AG04450 (cell line): ENCODE measurements at regions not wholly inside any gene's neighbourhood (a gene's known extent, or its start where the extent isn't known, plus 50 kb on each side); places are given as distances from the start of the nearest gene placed in this dataset.

ENCODE experiments used
- CTCF ChIA-PET: fragments of 300-600, 350-600 bp; formaldehyde crosslinking; extraction: SDS; loops from one replicate; lab custom pipeline; 2022; ENCODE audit warnings: antibody characterized with exemption, inconsistent platforms; lab: Charles Lee
- POLR2A ChIA-PET: fragments of 350-600 bp; formaldehyde crosslinking; extraction: SDS; loops from one replicate; lab custom pipeline; 2021; ENCODE audit warnings: antibody characterized with exemption, inconsistent platforms; lab: Yijun Ruan, JAX
- DNase-seq: peaks from one replicate; pipeline ENCODE4 v3.0.0-alpha.2; 2011; ENCODE audit warnings: low read depth, low spot score
- H3K27ac ChIP-seq: one replicate; pipeline ENCODE4 v1.5.1; 2012; ENCODE audit warnings: low read depth, low read length, control low read depth
- H3K27me3 ChIP-seq: one replicate; pipeline ENCODE4 v1.6.0; 2012; ENCODE audit warnings: low read length; ENCODE audit not compliant: control insufficient read depth, insufficient read depth
- H3K4me3 ChIP-seq: 2 replicates; pipeline ENCODE4 v1.5.1; 2011; ENCODE audit warnings: mild to moderate bottlenecking, low read depth, low read length, control low read depth
- H3K9me3 ChIP-seq: 2 replicates; pipeline ENCODE4 v1.5.1; 2012; ENCODE audit warnings: low read length; ENCODE audit not compliant: control insufficient read depth, insufficient read depth
- TF ChIP-seq, protein P1 (sequence below): IDR thresholded peaks from 2 replicates; pipeline ENCODE4 v1.5.1; 2011; ENCODE audit warnings: low read depth, low read length, control low read depth, inconsistent platforms

DNA sequence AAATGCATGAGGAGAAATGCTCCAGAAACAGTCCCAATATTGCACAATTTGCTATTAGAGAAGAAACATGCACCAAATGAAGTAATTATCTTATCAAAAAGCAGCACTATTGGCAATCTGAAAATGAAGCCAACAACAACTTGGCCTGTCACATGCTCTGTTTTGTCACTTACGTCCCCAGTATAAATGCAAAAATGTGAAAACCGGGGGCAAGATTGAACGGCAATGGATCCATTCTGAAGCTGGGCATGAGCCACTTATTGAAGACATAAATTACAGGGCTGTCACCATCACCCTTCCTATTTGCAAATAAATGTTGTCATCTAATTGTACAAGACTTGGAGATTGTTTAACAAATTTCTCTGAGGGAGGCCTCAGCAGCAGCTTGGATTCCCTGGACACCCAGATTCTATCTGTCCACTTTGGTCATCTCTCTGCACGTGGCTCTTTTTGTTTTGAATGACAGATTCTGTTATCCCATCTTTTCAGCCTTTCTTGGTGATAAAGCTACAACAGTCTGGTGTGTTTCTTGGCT lies 180.2 kb upstream of the CDH5 start:
- H3K4me3 ChIP-seq = no peak overlapping the region
- H3K27me3 ChIP-seq = no peaks in the 10 kb centered on the region
- POLR2A ChIA-PET = interaction anchor here (0.6 kb wide), 1 partner anchor 353 kb away, joined by 4 read pairs; no protein-coding TSS in a partner anchor
- DNase-seq = no peak
- no peaks in the 10 kb centered on the region for H3K9me3 ChIP-seq
- no peak overlapping the region for H3K27ac ChIP-seq
- CTCF ChIA-PET = interaction anchor here (0.7 kb wide), 1 partner anchor 55 kb away, joined by 3 read pairs; no protein-coding TSS in a partner anchor
- TF ChIP-seq, protein P1, sequence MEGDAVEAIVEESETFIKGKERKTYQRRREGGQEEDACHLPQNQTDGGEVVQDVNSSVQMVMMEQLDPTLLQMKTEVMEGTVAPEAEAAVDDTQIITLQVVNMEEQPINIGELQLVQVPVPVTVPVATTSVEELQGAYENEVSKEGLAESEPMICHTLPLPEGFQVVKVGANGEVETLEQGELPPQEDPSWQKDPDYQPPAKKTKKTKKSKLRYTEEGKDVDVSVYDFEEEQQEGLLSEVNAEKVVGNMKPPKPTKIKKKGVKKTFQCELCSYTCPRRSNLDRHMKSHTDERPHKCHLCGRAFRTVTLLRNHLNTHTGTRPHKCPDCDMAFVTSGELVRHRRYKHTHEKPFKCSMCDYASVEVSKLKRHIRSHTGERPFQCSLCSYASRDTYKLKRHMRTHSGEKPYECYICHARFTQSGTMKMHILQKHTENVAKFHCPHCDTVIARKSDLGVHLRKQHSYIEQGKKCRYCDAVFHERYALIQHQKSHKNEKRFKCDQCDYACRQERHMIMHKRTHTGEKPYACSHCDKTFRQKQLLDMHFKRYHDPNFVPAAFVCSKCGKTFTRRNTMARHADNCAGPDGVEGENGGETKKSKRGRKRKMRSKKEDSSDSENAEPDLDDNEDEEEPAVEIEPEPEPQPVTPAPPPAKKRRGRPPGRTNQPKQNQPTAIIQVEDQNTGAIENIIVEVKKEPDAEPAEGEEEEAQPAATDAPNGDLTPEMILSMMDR = no peak

DNA sequence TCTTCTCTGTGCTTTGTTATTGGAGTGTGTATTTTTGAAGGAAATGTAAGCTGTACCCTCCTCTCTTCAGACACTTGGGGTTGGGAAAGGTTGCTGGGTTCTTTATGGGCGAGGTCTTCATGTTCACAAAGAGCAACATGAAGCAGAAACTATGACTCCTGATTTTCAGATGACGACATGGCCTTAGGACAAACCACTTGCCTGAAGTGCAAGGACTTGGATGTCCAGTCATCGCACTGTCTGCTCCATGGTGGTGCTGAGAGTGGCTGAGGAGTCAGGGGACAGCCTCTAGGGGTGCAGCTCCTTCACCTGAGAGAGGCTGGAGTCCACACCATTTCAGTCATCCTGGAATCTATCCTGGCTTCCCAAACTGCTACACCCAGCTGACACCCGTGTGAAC lies 183.9 kb upstream of the CDH5 start:
- Histone ChIP-seq H3K9me3 (peaks cover 5% of the 10 kb centered on the region; the same call in 1 of the 2 replicates), H3K27me3 (no peaks in the 10 kb centered on the region), H3K27ac (no peak overlapping the region), H3K4me3 (no peak overlapping the region)
- ChIA-PET POLR2A (interaction anchor here (0.6 kb wide), 1 partner anchor 182 kb away, joined by 4 read pairs; no protein-coding TSS in a partner anchor), CTCF (interaction anchor here (1.0 kb wide), 1 partner anchor 15 kb away, joined by 3 read pairs; no protein-coding TSS in a partner anchor)
- TF ChIP-seq, protein P1 = no peak
- DNase-seq = no peak

DNA sequence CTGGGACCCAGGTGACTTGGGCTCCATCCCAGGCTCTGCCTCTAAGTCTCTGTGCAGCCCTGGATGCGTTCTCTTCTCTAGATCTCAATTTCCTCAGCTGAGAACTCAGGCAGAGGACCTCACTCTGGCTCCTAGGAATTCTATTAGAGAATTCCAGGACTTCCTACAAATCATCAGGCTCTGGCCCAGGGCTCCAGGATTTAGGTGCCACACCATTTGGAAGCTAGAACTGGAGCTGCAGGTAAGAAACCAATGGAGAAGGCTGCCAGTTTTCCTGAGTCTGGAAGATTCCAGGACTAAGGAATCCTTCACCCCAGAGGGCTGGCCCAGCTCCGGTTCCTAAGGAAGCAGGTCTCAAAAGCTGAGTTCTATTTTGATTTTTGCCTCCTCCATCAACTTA lies 189.8 kb upstream of the CDH5 start:
- peaks cover 5% of the 10 kb centered on the region; the same call in 1 of the 2 replicates for H3K9me3 ChIP-seq
- DNase-seq = no peak
- POLR2A ChIA-PET = no interaction called here
- CTCF ChIA-PET = no interaction called here
- peaks cover 8% of the 10 kb centered on the region for H3K27me3 ChIP-seq
- H3K4me3 ChIP-seq = no peak overlapping the region
- TF ChIP-seq, protein P1 = no peak
- no peak overlapping the region for H3K27ac ChIP-seq

DNA sequence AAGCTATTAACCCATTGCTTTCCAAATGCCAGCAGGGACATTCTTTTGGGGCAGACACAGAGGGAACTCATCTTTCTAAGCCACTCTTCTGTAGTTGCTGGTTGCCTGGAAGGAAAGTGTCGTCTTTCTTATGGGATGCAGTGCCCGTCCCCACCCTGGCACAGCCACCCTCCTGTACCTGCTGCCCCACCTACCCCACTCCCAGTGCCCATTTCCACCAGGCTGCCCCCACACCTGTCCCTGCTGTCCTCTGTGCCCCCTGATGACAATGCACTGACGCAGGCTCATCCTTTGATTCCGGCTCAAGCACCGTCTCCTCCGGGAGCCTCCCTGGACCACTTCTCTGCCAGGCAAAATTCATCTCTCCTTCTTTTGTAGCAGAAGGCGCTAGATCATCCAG lies 190.4 kb upstream of the CDH5 start:
- H3K9me3 ChIP-seq = peaks cover 5% of the 10 kb centered on the region; the same call in 1 of the 2 replicates
- peaks cover 8% of the 10 kb centered on the region for H3K27me3 ChIP-seq
- H3K4me3 ChIP-seq = no peak overlapping the region
- ChIA-PET POLR2A (no interaction called here), CTCF (no interaction called here)
- H3K27ac ChIP-seq = no peak overlapping the region
- no peak for DNase-seq
- TF ChIP-seq, protein P1 = no peak

DNA sequence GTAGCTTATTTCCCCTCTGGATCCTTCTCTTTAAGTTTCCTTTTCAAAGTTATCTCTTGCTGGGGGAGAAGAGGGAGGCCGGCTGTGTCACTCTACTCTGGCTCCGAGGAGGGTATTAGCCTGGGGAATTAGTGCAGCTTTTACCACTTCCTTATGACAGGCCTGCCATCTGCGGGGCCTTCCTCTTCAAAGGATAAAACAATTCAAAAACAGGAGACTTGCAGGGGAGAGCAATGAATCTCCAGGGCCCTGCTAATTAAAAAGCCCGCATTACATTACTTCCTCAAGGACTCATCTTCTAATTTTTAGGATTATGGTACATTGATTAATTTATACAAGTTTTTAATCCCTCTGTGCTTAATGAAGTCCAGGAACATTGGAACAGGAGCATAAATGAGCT lies 190.9 kb upstream of the CDH5 start:
- ChIA-PET CTCF (no interaction called here), POLR2A (no interaction called here)
- H3K4me3 ChIP-seq = no peak overlapping the region
- peaks cover 5% of the 10 kb centered on the region; the same call in 1 of the 2 replicates for H3K9me3 ChIP-seq
- no peak for DNase-seq
- H3K27ac ChIP-seq = no peak overlapping the region
- TF ChIP-seq, protein P1 = no peak
- peaks cover 8% of the 10 kb centered on the region for H3K27me3 ChIP-seq
